Vagina (tissue), 2 donors: ENCODE measurements at regions not wholly inside any gene's neighbourhood (a gene's known extent, or its start where the extent isn't known, plus 50 kb on each side); places are given as distances from the start of the nearest gene placed in this dataset.
A peak's percentile ranks its signal among the peaks of the same experiment; 100 is the strongest.
"Not testable (repeated sequence)": the region's sequence is repeated elsewhere in the genome, so short reads cannot be mapped to it uniquely, and the experiment has no call there.

Experiments used
- DNase-seq, 2 donors: peaks; one replicate each; pipeline ENCODE4 v3.0.0-alpha.2; 2017; ENCODE audit errors: extremely low spot score in 2 of 2
- H3K27ac ChIP-seq: fragments of 200-600 bp; sonication (generic); one replicate; pipeline ENCODE4 v1.5.1; 2019
- H3K27me3 ChIP-seq: fragments of 200-600 bp; sonication (generic); one replicate; pipeline ENCODE4 v1.5.1; 2019
- H3K36me3 ChIP-seq, 2 donors: fragments of 200-600 bp; sonication (generic); one replicate each; pipeline ENCODE4 v1.5.1; 2017 to 2019
- H3K4me1 ChIP-seq: fragments of 200-600 bp; sonication (generic); one replicate; pipeline ENCODE4 v1.5.1; 2019
- H3K4me3 ChIP-seq, 2 donors: fragments of 200-600 bp; sonication (generic); 1 replicate in 1 of 2; 2 replicates in 1 of 2; pipeline ENCODE4 v1.5.1; 2016 to 2019
- H3K9me3 ChIP-seq: fragments of 200-600 bp; sonication (generic); one replicate; pipeline ENCODE4 v1.5.1; 2019
- POLR2A ChIP-seq, 2 donors: fragments of 450-650 bp; IDR thresholded peaks; one replicate each; pipeline ENCODE4 v1.6.1; 2017; ENCODE audit warnings: antibody characterized with exemption in 2 of 2, mild to moderate bottlenecking in 2 of 2, moderate library complexity in 2 of 2
- POLR2AphosphoS5 ChIP-seq, 2 donors: sonication (generic); formaldehyde crosslinking; IDR thresholded peaks; one replicate each; pipeline ENCODE4 v1.9.0; 2017; ENCODE audit warnings: antibody characterized with exemption in 2 of 2, mild to moderate bottlenecking in 2 of 2, low read depth in 1 of 2; ENCODE audit not compliant: insufficient read depth in 1 of 2
- intact Hi-C: fragments of 100-400 bp; cut with DNase I; formaldehyde crosslinking; loops from one replicate; pipeline ENCODE4 v1.15.1; 2023
- TF ChIP-seq, protein P1 (sequence below), 3 experiments: fragments of 450-650 bp in 2 of 3; fragments of 200-600 bp in 1 of 3; sonication (generic) in 1 of 3; IDR thresholded peaks; one replicate each; pipeline ENCODE4 v1.5.1; 2017 to 2019; ENCODE audit warnings: antibody characterized with exemption in 3 of 3, mild to moderate bottlenecking in 2 of 3, moderate library complexity in 2 of 3

DNA sequence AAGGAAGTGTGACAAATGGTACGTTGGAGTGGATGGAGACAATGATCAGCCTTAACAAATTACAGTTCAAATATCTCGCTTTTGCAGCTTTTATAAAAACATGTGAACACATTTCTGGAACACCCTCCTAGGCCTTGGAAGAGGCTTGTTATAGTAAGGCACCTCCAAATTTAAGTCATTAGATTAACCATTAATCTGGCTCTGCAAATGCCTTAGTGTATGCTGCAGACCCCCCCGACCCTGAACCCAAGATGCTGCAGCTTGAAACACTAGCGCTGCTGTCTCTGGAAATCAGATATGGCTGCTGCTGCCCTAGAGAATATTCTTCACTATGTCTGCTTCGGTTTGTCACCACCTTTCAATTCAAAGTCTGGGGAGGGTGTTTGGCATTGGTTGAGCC is 196.4 kb downstream of the MIS18A start:
- H3K27me3 ChIP-seq, result no peaks in the 10 kb centered on the region
- no peak overlapping the region for H3K27ac ChIP-seq
- intact Hi-C loops, result no loop called here
- H3K36me3 ChIP-seq, result no peaks in the 10 kb centered on the region
- H3K4me1 ChIP-seq, result no peaks in the 10 kb centered on the region
- no peaks in the 10 kb centered on the region for H3K9me3 ChIP-seq
- no peak overlapping the region for H3K4me3 ChIP-seq
- TF ChIP-seq, protein P1, sequence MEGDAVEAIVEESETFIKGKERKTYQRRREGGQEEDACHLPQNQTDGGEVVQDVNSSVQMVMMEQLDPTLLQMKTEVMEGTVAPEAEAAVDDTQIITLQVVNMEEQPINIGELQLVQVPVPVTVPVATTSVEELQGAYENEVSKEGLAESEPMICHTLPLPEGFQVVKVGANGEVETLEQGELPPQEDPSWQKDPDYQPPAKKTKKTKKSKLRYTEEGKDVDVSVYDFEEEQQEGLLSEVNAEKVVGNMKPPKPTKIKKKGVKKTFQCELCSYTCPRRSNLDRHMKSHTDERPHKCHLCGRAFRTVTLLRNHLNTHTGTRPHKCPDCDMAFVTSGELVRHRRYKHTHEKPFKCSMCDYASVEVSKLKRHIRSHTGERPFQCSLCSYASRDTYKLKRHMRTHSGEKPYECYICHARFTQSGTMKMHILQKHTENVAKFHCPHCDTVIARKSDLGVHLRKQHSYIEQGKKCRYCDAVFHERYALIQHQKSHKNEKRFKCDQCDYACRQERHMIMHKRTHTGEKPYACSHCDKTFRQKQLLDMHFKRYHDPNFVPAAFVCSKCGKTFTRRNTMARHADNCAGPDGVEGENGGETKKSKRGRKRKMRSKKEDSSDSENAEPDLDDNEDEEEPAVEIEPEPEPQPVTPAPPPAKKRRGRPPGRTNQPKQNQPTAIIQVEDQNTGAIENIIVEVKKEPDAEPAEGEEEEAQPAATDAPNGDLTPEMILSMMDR (IDR thresholded peaks at IDR 0.05), result no peak
- TF ChIP-seq POLR2A (IDR thresholded peaks at IDR 0.05) (no peak), POLR2AphosphoS5 (IDR thresholded peaks at IDR 0.05; ENCODE audit: insufficient read depth in 1 of 2, low read depth in 1 of 2) (no peak)
- DNase-seq, result no peak

DNA sequence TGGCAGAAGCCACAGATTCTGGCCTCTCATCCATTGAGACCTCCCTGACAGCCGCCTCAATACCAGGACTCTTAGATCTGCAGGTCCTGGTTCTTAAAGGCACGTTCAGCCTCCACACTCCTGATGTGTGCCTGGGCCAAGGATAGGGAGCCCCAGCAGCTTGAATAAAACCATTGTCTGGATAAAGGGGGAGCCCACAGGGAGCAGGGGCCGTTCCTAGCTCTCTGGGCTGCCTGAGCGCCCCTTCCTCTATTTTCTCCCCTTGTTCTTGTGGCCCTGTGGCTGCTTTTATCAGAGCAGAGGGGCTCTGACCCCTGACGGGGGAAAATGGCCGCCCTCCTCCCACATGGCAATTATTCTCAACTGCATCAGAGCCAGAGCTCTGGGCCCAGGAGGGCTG is 200.8 kb downstream of the HUNK start:
- Histone ChIP-seq H3K27me3 (no peaks in the 10 kb centered on the region), H3K4me3 (no peak overlapping the region), H3K36me3 (no peaks in the 10 kb centered on the region), H3K4me1 (no peaks in the 10 kb centered on the region), H3K27ac (no peak overlapping the region), H3K9me3 (no peaks in the 10 kb centered on the region)
- intact Hi-C loops, result no loop called here
- DNase-seq, result peak; percentile 75 to 90
- TF ChIP-seq POLR2A (IDR thresholded peaks at IDR 0.05), result no peak
- TF ChIP-seq, protein P1 (IDR thresholded peaks at IDR 0.05), result no peak
- no peak for TF ChIP-seq POLR2AphosphoS5 (IDR thresholded peaks at IDR 0.05; ENCODE audit: insufficient read depth in 1 of 2, low read depth in 1 of 2)

DNA sequence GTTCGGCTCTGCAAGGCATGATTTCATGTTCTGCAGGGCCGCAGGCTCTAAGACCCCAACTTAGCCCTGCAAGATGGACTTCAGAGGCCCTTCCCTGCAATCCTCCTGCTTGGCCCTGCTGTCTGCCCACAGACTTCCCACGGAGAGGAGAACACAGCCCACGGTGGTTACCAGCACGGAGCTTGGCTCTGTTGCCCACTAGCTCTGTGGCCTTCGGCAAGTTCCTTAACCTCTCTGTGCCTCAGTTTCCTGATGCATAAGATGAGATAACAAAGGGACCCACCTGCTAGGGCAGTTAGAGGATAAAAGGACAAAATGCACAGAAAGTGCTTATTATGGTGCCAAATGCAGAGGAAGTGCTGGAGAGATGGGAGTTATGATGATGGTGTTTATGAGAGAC is 200.4 kb downstream of the HUNK start:
- no peak for TF ChIP-seq POLR2AphosphoS5 (IDR thresholded peaks at IDR 0.05; ENCODE audit: insufficient read depth in 1 of 2, low read depth in 1 of 2)
- TF ChIP-seq, protein P1 (IDR thresholded peaks at IDR 0.05), result no peak
- H3K27me3 ChIP-seq, result no peaks in the 10 kb centered on the region

DNA sequence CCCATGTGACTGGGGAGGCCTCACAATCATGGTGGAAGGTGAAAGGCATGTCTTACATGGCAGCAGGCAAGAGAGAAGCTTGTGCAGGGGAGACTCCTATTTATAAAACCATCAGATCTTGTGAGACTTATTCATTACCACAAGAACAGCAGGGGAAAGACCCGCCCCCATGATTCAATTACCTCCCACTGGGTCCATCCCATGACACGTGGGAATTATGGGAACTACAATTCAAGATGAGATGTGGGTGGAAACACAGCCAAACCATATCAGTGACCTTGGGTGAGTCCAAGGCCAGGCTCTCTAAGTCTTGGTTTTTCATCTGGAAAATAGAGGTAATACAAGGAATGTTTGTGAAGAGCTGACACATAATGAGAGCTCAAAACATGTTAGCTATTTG is 198.8 kb downstream of the HUNK start:
- peak in 1 of 2 donors; percentile 44 for DNase-seq
- H3K27me3 ChIP-seq, H3K9me3 ChIP-seq, intact Hi-C loops, H3K4me3 ChIP-seq, H3K27ac ChIP-seq, H3K4me1 ChIP-seq, H3K36me3 ChIP-seq: not testable (repeated sequence)

More for the DNA sequence above, 200.4 kb downstream of the HUNK start:
- H3K27ac ChIP-seq, result no peak overlapping the region
- peak in 1 of 2 donors; percentile 52 for DNase-seq
- no peak overlapping the region for H3K4me3 ChIP-seq
- no peaks in the 10 kb centered on the region for H3K9me3 ChIP-seq
- H3K36me3 ChIP-seq, result no peaks in the 10 kb centered on the region
- H3K4me1 ChIP-seq, result no peaks in the 10 kb centered on the region
- intact Hi-C loops, result no loop called here

DNA sequence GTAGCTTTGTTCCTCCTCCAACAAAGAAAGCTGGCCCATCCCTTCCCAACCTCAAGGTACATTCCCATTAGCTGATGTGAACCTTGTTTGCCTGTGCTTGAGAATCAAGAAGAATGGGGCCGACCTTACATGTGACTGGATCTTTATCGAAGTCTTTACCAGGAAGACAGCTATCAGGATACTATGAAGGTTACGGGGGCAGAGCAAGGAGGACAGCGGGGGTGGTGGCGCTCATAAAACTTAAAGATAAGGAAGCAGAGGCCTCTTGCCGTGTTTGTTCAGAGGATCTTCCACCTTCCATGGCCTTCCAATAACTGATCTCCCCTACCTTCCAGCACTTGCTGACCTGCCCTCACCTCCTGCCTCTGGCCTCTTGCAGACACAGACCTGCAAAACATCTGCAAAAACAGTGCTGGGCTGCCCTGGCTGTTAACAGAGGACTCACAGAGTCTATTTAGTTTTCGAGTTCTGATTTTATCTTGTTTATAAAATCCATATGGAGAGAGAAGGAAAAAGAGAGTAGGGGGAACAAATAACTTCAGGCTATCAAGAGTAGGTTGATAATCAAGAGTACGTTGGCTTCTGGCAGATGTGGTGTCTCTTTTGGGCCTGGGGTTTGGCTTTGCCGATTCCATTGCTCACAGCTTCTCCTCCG is 198.0 kb downstream of the HUNK start:
- TF ChIP-seq POLR2AphosphoS5 (IDR thresholded peaks at IDR 0.05; ENCODE audit: insufficient read depth in 1 of 2, low read depth in 1 of 2) (no peak), POLR2A (IDR thresholded peaks at IDR 0.05) (no peak)
- TF ChIP-seq, protein P1 (IDR thresholded peaks at IDR 0.05), result no peak
- Histone ChIP-seq H3K27ac (no peak overlapping the region), H3K36me3 (no peaks in the 10 kb centered on the region), H3K27me3 (no peaks in the 10 kb centered on the region), H3K4me1 (no peaks in the 10 kb centered on the region), H3K4me3 (no peak overlapping the region), H3K9me3 (no peaks in the 10 kb centered on the region)
- peak in 1 of 2 donors; percentile 70 for DNase-seq
- intact Hi-C loops, result no loop called here
